Retinal pigment epithelial cell (primary cell): ENCODE measurements at regions not wholly inside any gene's neighbourhood (a gene's known extent, or its start where the extent isn't known, plus 50 kb on each side); places are given as distances from the start of the nearest gene placed in this dataset.

Experiments used
- DNase-seq: peaks from one replicate; pipeline ENCODE4 v3.0.0-alpha.2; 2010; ENCODE audit warnings: low read depth
- H3K4me3 ChIP-seq: 2 replicates; pipeline ENCODE4 v1.5.1; 2011; ENCODE audit warnings: mild to moderate bottlenecking, low read length, control low read depth, moderate library complexity
- CTCF ChIP-seq: conservative IDR thresholded peaks from 2 replicates; pipeline ENCODE4 v1.5.1; 2011; ENCODE audit warnings: low read depth, low read length, control low read depth, inconsistent platforms

- no peak for TF ChIP-seq CTCF
- H3K4me3 ChIP-seq = no peak overlapping the region
- no peak for DNase-seq
These were observed 112.6 kb downstream of the CDC5L start for GRCh38 chr6:44500074-44500473.

GRCh38 chr6:44503471-44503870 is 116.0 kb downstream of the CDC5L start:
- no peak for DNase-seq
- no peak overlapping the region for H3K4me3 ChIP-seq
- TF ChIP-seq CTCF = no peak

GRCh38 chr6:44504301-44504791 is 116.8 kb downstream of the CDC5L start:
- no peak for TF ChIP-seq CTCF
- H3K4me3 ChIP-seq = no peak overlapping the region
- DNase-seq = peak; percentile 77

- no peak for DNase-seq
- no peak for TF ChIP-seq CTCF
- H3K4me3 ChIP-seq = no peak overlapping the region
These were observed 118.2 kb downstream of the CDC5L start for GRCh38 chr6:44505751-44506150.

- no peak overlapping the region for H3K4me3 ChIP-seq
- no peak for DNase-seq
- TF ChIP-seq CTCF = no peak
These were observed 119.5 kb downstream of the CDC5L start for GRCh38 chr6:44507014-44507413.

- no peak for TF ChIP-seq CTCF
- DNase-seq = no peak
- no peak overlapping the region for H3K4me3 ChIP-seq
These were observed 121.1 kb downstream of the CDC5L start for GRCh38 chr6:44508646-44509045.

GRCh38 chr6:44511126-44511525 is 123.6 kb downstream of the CDC5L start:
- no peak overlapping the region for H3K4me3 ChIP-seq
- DNase-seq = no peak
- TF ChIP-seq CTCF = no peak
